ENCODE measurements at regions not wholly inside any gene's neighbourhood (a gene's known extent, or its start where the extent isn't known, plus 50 kb on each side); places are given as distances from the start of the nearest gene placed in this dataset.
"Not testable (repeated sequence)": the region's sequence is repeated elsewhere in the genome, so short reads cannot be mapped to it uniquely, and the experiment has no call there.

DNA sequence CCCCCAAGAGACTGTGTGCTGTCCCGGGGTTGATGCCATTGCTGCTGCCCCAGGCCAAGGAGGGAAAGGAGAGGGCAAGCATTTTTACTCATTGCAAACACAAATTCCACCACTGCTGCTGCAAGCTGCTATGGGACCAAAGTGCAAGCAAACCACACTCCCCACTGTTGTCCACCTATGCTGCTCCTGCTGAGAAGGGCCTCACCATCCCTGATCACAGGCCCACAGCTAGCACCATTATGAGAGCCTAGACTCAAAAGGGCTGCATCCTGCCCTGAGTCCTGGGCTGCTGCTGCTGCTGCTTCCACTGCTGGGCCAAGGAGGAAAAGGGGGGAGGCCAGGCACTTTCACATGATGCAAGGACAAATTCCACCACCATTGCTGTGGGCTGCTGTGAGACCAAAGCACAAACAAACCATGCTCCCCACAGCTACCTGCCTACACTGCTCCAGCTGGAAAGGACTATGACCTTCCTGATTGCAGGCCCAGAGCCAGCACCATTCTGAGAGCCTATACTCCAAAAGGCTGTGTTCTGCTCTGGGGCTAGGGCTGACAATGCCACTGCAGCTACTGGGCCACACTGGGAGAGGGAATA is 218.2 kb upstream of the ZCCHC13 start:
- in situ Hi-C loops (cut with MboI; ENCODE audit: low sequenced_read_pairs) = no loop called here

GRCh38 chrX:74080165-74080564 is 223.8 kb upstream of the ZCCHC13 start:
- in situ Hi-C loops (cut with MboI; ENCODE audit: low sequenced_read_pairs) = no loop called here

DNA sequence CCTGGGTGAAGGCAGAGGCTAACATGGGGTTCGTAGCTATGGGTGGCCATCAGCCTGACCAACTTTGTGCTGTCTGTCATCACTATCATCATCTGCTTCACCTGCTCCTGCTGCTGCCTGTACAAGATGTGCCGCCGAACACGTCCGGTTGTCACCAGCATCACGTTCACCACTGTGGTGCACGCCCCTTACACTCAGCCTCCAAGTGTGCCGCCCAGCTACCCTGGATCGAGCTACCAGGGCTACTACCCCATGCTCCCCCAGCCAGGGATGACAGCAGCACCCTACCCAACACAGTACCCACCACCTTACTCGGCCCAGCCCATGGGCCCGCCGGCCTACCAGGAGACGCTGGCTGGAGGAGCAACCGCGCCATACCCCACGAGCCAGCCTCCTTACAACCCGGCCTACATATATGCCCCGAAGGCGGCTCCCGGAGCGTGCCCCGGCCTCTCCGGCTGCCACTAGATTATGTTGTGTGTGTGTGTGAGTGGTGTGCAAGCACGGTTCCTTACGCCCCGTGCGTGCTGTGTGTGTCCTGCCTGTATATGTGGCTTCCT is 213.4 kb upstream of the XIST start:
- in situ Hi-C loops (cut with MboI; ENCODE audit: low sequenced_read_pairs) = no loop called here

GRCh38 chrX:74063426-74064155 is 211.1 kb upstream of the XIST start:
- in situ Hi-C loops (cut with MboI; ENCODE audit: low sequenced_read_pairs) = no loop called here

DNA sequence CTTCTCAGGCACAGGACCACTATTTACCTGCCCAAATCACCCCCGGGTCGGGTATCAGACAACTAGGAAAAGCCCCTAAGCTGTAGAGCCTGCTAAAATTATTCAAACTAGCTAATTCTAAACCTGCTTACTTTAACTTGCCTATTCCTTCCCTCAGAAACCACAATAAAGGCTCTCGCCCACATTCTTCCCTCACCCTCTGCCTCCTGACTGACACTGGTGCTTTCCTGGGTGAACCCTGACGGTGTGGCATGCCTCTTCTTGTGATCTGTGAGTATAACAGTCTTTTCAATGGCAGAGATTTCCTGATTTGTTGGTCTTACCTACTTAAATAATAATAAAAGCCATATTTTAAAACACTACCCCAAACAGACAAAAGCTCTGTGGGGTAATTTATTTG is 209.4 kb upstream of the XIST start:
- in situ Hi-C loops (cut with MboI; ENCODE audit: low sequenced_read_pairs) = no loop called here

DNA sequence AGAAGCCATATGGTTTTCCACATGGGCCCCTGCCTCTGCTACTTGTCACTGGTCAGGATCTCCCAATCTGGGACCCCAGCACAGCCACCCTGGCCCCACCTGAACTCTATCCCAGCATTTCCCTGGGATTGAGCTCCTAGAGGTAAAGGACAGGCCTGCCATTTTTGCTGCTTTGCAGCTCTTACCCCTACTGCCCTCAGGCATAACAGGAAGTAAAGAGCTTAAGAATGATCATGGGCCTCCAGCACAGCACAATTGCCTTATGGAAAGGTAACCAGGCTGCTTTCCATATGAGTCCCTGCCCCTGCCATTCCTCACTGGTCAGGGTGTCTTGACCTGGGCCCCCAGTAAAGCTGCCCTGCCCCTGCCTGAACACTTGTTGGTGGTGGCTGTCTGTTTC is 196.6 kb upstream of the XIST start:
- in situ Hi-C loops (cut with MboI; ENCODE audit: low sequenced_read_pairs) = no loop called here

DNA sequence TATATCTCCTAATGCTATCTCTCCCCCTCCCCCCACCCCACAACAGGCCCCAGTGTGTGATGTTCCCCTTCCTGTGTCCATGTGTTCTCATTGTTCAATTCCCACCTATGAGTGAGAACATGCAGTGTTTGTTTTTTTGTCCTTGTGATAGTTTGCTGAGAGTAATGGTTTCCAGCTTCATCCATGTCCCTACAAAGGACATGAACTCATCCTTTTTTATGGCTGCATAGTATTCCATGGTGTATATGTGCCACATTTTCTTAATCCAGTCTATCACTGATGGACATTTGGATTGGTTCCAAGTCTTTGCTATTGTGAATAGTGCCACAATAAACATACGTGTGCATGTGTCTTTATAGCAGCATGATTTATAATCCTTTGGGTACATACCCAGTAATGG is 181.6 kb upstream of the XIST start:
- in situ Hi-C loops (cut with MboI; ENCODE audit: low sequenced_read_pairs) = not testable (repeated sequence)

DNA sequence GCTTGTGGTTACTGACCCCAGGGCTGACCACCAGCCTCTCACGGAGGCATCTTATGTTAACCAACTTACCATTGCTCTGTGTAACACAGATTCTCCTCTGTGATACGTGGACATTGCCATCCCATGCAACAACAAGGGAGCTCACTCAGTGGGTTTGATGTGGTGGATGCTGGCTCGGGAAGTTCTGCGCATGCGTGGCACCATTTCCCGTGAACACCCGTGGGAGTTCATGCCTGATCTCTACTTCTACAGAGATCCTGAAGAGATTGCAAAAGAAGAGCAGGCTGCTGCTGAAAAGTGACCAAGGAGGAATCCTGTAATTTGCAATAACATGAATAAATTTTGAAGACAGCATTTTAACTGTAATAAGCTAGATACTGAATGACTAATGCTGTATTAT is 179.0 kb upstream of the XIST start:
- in situ Hi-C loops (cut with MboI; ENCODE audit: low sequenced_read_pairs) = not testable (repeated sequence)

DNA sequence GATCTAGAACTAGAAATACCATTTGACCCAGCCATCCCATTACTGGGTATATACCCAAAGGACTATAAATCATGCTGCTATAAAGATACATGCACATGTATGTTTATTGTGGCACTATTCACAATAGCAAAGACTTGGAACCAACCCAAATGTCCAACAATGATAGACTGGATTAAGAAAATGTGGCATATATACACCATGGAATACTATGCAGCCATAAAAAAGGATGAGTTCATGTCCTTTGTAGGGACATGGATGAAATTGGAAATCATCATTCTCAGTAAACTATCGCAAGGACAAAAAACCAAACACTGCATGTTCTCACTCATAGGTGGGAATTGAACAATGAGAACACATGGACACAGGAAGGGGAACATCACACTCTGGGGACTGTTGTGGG is 178.3 kb upstream of the XIST start:
- in situ Hi-C loops (cut with MboI; ENCODE audit: low sequenced_read_pairs) = not testable (repeated sequence)

- in situ Hi-C loops (cut with MboI; ENCODE audit: low sequenced_read_pairs) = not testable (repeated sequence)
Measured at GRCh38 chrX:74025145-74025544, 172.6 kb upstream of the XIST start.

DNA sequence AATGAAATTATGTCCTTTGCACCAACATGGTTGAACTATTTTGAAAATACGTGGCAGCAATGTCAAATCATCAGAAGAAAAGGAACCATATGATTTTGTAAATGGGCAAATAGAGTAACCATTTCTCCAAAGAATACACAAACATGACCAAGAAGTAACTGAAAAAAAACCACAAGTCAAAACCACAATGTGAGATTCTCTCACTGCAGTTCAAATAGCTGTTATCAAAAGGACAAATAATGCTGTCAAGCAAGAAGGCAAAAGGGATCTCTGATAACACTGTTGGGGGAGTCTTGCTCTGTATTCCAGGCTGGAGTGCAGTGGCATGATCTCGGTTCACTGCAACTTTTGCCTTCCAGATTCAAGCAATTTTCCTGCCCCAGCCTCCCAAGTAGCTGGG is 170.7 kb upstream of the XIST start:
- in situ Hi-C loops (cut with MboI; ENCODE audit: low sequenced_read_pairs) = loop anchor here (25.0 kb wide), 2 partner anchors 114 to 161 kb away; partner anchors contain the start of gene XIST

GRCh38 chrX:74018253-74018652 is 165.7 kb upstream of the XIST start:
- in situ Hi-C loops (cut with MboI; ENCODE audit: low sequenced_read_pairs) = loop anchor here (25.0 kb wide), 2 partner anchors 119 to 156 kb away; partner anchors contain the start of gene XIST

GRCh38 chrX:74015379-74016019 is 163.0 kb upstream of the XIST start:
- in situ Hi-C loops (cut with MboI; ENCODE audit: low sequenced_read_pairs) = loop anchor here (25.0 kb wide), 2 partner anchors 122 to 153 kb away; partner anchors contain the start of gene XIST

GRCh38 chrX:74009041-74009440 is 156.5 kb upstream of the XIST start:
- in situ Hi-C loops (cut with MboI; ENCODE audit: low sequenced_read_pairs) = loop anchor here (25.0 kb wide), 2 partner anchors 128 to 147 kb away; partner anchors contain the start of gene XIST

GRCh38 chrX:73992019-73992418 is 139.5 kb upstream of the XIST start:
- in situ Hi-C loops (cut with MboI; ENCODE audit: low sequenced_read_pairs) = no loop called here

- in situ Hi-C loops (cut with MboI; ENCODE audit: low sequenced_read_pairs) = no loop called here
Measured at GRCh38 chrX:73987166-73987565, 134.7 kb upstream of the XIST start.

- in situ Hi-C loops (cut with MboI; ENCODE audit: low sequenced_read_pairs) = no loop called here
Measured at GRCh38 chrX:73979551-73980131, 127.1 kb upstream of the XIST start.

- in situ Hi-C loops (cut with MboI; ENCODE audit: low sequenced_read_pairs) = no loop called here
Measured at GRCh38 chrX:73977542-73978169, 125.1 kb upstream of the XIST start.

DNA sequence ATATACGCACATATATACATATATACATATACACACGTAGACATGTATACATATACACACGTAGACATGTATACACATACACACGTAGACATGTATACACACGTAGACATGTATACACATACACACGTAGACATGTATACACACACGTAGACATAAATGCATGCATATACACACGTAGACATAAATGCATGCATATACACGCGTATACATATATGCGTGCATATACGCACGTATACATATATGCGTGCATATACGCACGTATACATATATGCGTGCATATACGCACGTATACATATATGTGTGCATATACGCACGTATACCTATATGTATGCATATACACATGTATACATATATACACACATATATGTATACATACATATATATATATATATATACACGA is 114.9 kb upstream of the XIST start:
- in situ Hi-C loops (cut with MboI; ENCODE audit: low sequenced_read_pairs) = not testable (repeated sequence)

DNA sequence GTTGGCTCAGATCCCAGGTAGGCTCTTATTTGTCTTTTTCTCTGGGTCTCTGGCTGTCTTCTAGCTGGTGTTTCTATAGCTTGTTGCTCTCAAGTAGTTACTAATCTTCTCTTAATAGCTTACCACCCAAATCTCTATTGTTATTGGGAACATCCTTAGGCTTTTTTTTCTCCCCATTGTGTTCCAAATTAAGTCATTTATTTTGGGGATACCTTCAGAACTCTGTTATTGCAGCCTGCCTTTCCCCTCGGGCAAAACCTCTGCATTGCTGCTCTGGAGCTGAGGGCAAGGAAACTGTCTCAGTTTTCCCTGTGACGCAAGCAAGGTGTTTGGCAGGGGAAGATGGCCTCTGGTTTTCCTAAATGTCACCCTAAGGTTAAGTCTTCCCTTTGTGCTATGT is 113.3 kb upstream of the XIST start:
- in situ Hi-C loops (cut with MboI; ENCODE audit: low sequenced_read_pairs) = no loop called here

DNA sequence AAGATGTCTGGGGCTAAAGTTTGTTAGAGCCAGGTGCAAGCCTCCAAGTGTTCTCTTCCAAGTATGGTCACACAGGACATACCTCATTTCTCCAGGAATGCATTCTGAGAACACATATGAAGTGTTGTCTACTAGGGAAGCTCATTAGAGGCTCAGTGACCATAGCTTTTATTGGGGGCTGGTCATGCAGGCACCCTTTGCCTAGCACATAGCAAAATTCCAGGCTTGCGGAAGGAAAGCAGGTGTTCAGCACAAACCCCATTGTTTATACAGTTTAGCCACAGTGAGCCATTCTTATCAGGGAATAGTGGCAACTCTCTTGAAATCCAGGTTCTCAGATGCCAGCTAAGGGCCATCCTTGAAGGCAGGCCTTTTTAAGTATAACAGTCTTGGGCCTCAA is 112.1 kb upstream of the XIST start:
- in situ Hi-C loops (cut with MboI; ENCODE audit: low sequenced_read_pairs) = no loop called here
